ENCODE measurements at regions not wholly inside any gene's neighbourhood (a gene's known extent, or its start where the extent isn't known, plus 50 kb on each side); places are given as distances from the start of the nearest gene placed in this dataset.

DNA sequence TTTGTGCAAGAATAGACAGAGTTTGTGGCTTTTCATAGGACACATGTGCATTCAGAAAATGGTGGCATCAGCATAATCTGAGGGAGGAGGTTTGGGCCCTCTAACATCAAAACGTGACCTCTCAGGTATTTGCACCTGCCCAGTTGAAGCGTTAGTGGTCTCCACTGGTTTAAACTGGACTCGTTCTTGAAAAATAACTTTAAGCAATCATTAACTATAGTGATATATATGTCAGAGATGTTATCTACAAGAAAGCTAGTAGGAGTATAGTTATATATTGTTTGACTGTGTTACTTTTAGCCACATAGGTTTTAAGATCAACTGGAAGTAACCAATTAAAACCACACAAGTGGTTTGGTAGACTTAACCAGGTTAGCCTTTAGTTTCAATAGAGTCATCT lies 607.4 kb downstream of the MAFB start:
- TF ChIP-seq POLR2A (IDR thresholded peaks at IDR 0.05; ENCODE audit: low read depth, low read length) (no peak), POU2F2 (IDR thresholded peaks at IDR 0.05; ENCODE audit: low read depth, low read length) (no peak), POLR2AphosphoS5 (IDR thresholded peaks at IDR 0.05; ENCODE audit: low read depth, low read length) (no peak), TAF1 (IDR thresholded peaks at IDR 0.05; ENCODE audit: low read depth, low read length) (no peak)

Data from GM12891 (cell line).